ENCODE measurements at regions not wholly inside any gene's neighbourhood (a gene's known extent, or its start where the extent isn't known, plus 50 kb on each side); places are given as distances from the start of the nearest gene placed in this dataset.

DNA sequence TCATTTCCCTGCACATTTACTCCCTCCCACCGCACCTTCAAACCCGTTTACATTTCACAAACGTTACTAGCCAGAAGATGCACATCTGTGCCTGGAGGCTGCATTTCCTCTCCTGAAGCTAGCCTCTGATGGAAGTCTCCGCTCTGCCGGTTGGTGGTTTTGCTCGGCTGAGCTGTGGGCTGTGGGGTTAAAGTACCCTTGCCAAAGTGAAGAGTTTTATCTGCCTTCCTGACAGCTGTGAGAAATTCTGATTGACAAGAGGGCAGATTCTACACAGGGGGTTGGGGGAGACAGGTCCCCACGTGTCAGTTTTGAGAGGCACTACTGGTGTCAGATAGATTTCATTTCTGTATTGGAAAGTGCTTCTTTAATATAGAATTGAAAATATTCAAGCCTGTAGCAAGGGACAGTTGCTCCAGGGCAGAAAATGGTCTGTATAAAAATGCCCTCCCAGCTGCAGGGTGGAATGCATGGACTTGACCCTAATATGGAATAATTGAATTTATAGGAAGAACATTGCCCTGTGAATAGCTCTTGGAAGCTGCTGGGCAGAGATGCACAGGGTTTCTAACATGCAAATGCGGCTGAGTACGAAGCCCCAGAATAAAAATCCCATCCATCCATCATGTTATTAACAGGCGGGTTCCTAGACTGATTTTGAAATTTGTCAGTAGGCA lies 201.1 kb upstream of the RGMA start:
- no peak for TF ChIP-seq POLR2AphosphoS5 (IDR thresholded peaks at IDR 0.05; ENCODE audit: low read depth, low read length)
- TF ChIP-seq, protein P1, sequence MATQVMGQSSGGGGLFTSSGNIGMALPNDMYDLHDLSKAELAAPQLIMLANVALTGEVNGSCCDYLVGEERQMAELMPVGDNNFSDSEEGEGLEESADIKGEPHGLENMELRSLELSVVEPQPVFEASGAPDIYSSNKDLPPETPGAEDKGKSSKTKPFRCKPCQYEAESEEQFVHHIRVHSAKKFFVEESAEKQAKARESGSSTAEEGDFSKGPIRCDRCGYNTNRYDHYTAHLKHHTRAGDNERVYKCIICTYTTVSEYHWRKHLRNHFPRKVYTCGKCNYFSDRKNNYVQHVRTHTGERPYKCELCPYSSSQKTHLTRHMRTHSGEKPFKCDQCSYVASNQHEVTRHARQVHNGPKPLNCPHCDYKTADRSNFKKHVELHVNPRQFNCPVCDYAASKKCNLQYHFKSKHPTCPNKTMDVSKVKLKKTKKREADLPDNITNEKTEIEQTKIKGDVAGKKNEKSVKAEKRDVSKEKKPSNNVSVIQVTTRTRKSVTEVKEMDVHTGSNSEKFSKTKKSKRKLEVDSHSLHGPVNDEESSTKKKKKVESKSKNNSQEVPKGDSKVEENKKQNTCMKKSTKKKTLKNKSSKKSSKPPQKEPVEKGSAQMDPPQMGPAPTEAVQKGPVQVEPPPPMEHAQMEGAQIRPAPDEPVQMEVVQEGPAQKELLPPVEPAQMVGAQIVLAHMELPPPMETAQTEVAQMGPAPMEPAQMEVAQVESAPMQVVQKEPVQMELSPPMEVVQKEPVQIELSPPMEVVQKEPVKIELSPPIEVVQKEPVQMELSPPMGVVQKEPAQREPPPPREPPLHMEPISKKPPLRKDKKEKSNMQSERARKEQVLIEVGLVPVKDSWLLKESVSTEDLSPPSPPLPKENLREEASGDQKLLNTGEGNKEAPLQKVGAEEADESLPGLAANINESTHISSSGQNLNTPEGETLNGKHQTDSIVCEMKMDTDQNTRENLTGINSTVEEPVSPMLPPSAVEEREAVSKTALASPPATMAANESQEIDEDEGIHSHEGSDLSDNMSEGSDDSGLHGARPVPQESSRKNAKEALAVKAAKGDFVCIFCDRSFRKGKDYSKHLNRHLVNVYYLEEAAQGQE (IDR thresholded peaks at IDR 0.05; ENCODE audit: insufficient read depth in 1 of 2, low read depth in 2 of 2, low read length in 2 of 2), result no peak

All from PFSK-1 (cell line).